HCT116 (cell line): ENCODE measurements at regions not wholly inside any gene's neighbourhood (a gene's known extent, or its start where the extent isn't known, plus 50 kb on each side); places are given as distances from the start of the nearest gene placed in this dataset.
A peak's percentile ranks its signal among the peaks of the same experiment; 100 is the strongest.

Experiments
- ATAC-seq: fragments of 200-7000 bp; cut with Tn5 transposase; 2 replicates; pipeline ENCODE4 v1.9.1; 2020; ENCODE audit warnings: mild to moderate bottlenecking, moderate library complexity
- BruUV-seq: library from RNA; stranded (reverse); fragments of 400-500 nt; replicated peaks from 2 replicates; lab custom pipeline; 2021; lab: Mats Ljungman, UMichigan
- CTCF ChIA-PET: fragments of 300-600 bp; sonication (Branson Sonifier 250); formaldehyde crosslinking; loops from one replicate; lab custom pipeline; 2021; ENCODE audit warnings: antibody characterized with exemption; lab: Charles Lee
- POLR2A ChIA-PET: fragments of 300-600, 350-600 bp; sonication (Branson Sonifier 250); formaldehyde crosslinking; loops from one replicate; lab custom pipeline; 2021; ENCODE audit warnings: antibody characterized with exemption; lab: Charles Lee
- RAD21 ChIA-PET, 2 experiments: fragments of 300-600 bp; sonication (Branson Sonifier 250); formaldehyde crosslinking; loops; one replicate each; lab custom pipeline; 2023; ENCODE audit warnings: low total read pairs in 2 of 2; ENCODE audit not compliant: uncharacterized antibody in 2 of 2, unreplicated experiment in 2 of 2, low non-redundant PET in 1 of 2; lab: Charles Lee
- DNase-seq: peaks from one replicate; pipeline ENCODE4 v3.0.0-alpha.2; 2010; ENCODE audit warnings: low read depth, low spot score
- H2AFZ ChIP-seq: fragments of 200-600 bp; shearing (Covaris generic), sonication (generic); 2 replicates; pipeline ENCODE4 v1.6.1; 2017; ENCODE audit warnings: low read depth, mixed run types, mixed read lengths, antibody characterized with exemption, low read length; ENCODE audit not compliant: poor library complexity, severe bottlenecking
- H3K27ac ChIP-seq: 2 replicates; pipeline ENCODE4 v1.5.1; 2012; ENCODE audit warnings: low read depth, low read length
- H3K27me3 ChIP-seq: fragments of 200-600 bp; sonication (generic); 2 replicates; pipeline ENCODE4 v1.6.1; 2016; ENCODE audit warnings: mixed run types, low read length, mixed read lengths; ENCODE audit not compliant: insufficient read depth
- H3K36me3 ChIP-seq, 2 experiments: fragments of 200-500 bp in 1 of 2; fragments of 200-600 bp in 1 of 2; sonication (Bioruptor generic) in 1 of 2; sonication (generic) in 1 of 2; 2 replicates each; pipeline versions ENCODE4 v1.5.1 to v1.6.1; 2014 to 2016; ENCODE audit warnings: low read length in 2 of 2, inconsistent platforms in 1 of 2, mixed read lengths in 1 of 2, mixed run types in 1 of 2; ENCODE audit not compliant: insufficient read depth in 2 of 2, control insufficient read depth in 1 of 2
- H3K4me1 ChIP-seq, 2 experiments: fragments of 200-600 bp in 1 of 2; sonication (generic) in 1 of 2; 2 replicates each; pipeline versions ENCODE4 v1.5.1 to v1.6.1; 2012 to 2017; ENCODE audit warnings: low read length in 2 of 2, inconsistent platforms in 1 of 2, mild to moderate bottlenecking in 1 of 2, mixed read lengths in 1 of 2, mixed run types in 1 of 2, moderate library complexity in 1 of 2; ENCODE audit not compliant: insufficient read depth in 2 of 2, control insufficient read depth in 1 of 2
- H3K4me2 ChIP-seq: fragments of 200-600 bp; sonication (generic); 2 replicates; pipeline ENCODE4 v1.6.1; 2017; ENCODE audit warnings: mixed run types, low read length, mixed read lengths
- H3K4me3 ChIP-seq, 2 experiments: fragments of 200-600 bp in 1 of 2; sonication (generic) in 1 of 2; replicated peaks in 1 of 2; 2 replicates each; pipeline ENCODE4 v1.5.1; 2011 to 2016; ENCODE audit warnings: low read length in 2 of 2, control low read depth in 1 of 2, low read depth in 1 of 2, mild to moderate bottlenecking in 1 of 2, mixed read lengths in 1 of 2, mixed run types in 1 of 2
- H3K79me2 ChIP-seq: fragments of 200-600 bp; sonication (generic); 2 replicates; pipeline ENCODE4 v1.6.1; 2017; ENCODE audit warnings: mild to moderate bottlenecking, mixed run types, low read length, moderate library complexity, mixed read lengths; ENCODE audit not compliant: insufficient read depth
- H3K9ac ChIP-seq: fragments of 200-600 bp; sonication (generic); 2 replicates; pipeline ENCODE4 v1.6.1; 2016; ENCODE audit warnings: low read length, mixed read lengths
- H3K9me2 ChIP-seq: fragments of 200-600 bp; sonication (generic), shearing (Covaris generic); 2 replicates; pipeline ENCODE4 v1.6.1; 2017; ENCODE audit warnings: mixed run types, mild to moderate bottlenecking, moderate library complexity; ENCODE audit not compliant: insufficient read depth
- H3K9me3 ChIP-seq, 2 experiments: fragments of 200-500 bp in 1 of 2; fragments of 200-600 bp in 1 of 2; sonication (Bioruptor generic) in 1 of 2; sonication (generic) in 1 of 2; 2 replicates each; pipeline ENCODE4 v1.6.1; 2014 to 2017; ENCODE audit warnings: low read length in 2 of 2, mixed read lengths in 2 of 2, inconsistent platforms in 1 of 2, low read depth in 1 of 2, mild to moderate bottlenecking in 1 of 2, mixed run types in 1 of 2, moderate library complexity in 1 of 2; ENCODE audit not compliant: control insufficient read depth in 1 of 2, insufficient read depth in 1 of 2
- H4K20me1 ChIP-seq: fragments of 200-600 bp; sonication (generic), shearing (Covaris generic); 2 replicates; pipeline ENCODE4 v1.6.1; 2017; ENCODE audit warnings: mixed run types, mild to moderate bottlenecking, moderate library complexity; ENCODE audit not compliant: insufficient read depth
- CBX3 ChIP-seq: IDR thresholded peaks from 2 replicates; pipeline ENCODE4 v1.6.1; 2012; ENCODE audit warnings: low read depth
- CEBPB ChIP-seq: IDR thresholded peaks from 2 replicates; pipeline ENCODE4 v1.6.1; 2012; ENCODE audit warnings: low read depth
- EGR1 ChIP-seq: IDR thresholded peaks from 2 replicates; pipeline ENCODE4 v1.6.1; 2012; ENCODE audit warnings: low read depth
- ELF1 ChIP-seq: IDR thresholded peaks from 2 replicates; pipeline ENCODE4 v1.6.1; 2012; ENCODE audit warnings: low read depth, borderline replicate concordance
- EZH2 ChIP-seq: fragments of 200-600 bp; sonication (generic); IDR thresholded peaks from 2 replicates; pipeline ENCODE4 v1.6.1; 2017; ENCODE audit warnings: antibody characterized with exemption, mixed run types
- EZH2phosphoT487 ChIP-seq: fragments of 200-600 bp; IDR thresholded peaks from 2 replicates; pipeline ENCODE4 v1.6.1; 2018; ENCODE audit warnings: antibody characterized with exemption, borderline replicate concordance
- FOSL1 ChIP-seq: IDR thresholded peaks from 2 replicates; pipeline ENCODE4 v1.6.1; 2012; ENCODE audit warnings: low read depth
- JUND ChIP-seq: IDR thresholded peaks from 2 replicates; pipeline ENCODE4 v1.6.1; 2012
- SIN3A ChIP-seq: IDR thresholded peaks from 2 replicates; pipeline ENCODE4 v1.6.1; 2012; ENCODE audit warnings: low read depth
- SP1 ChIP-seq: IDR thresholded peaks from 2 replicates; pipeline ENCODE4 v1.6.1; 2012; ENCODE audit warnings: low read depth
- YY1 ChIP-seq: IDR thresholded peaks from 2 replicates; pipeline ENCODE4 v1.6.1; 2011; ENCODE audit warnings: low read length, low read depth, moderate library complexity, mild to moderate bottlenecking; ENCODE audit not compliant: insufficient replicate concordance; ENCODE audit errors: extremely low read depth
- ZNF274 ChIP-seq: fragments of 200-500 bp; sonication (Bioruptor generic); IDR thresholded peaks from 2 replicates; pipeline ENCODE4 v1.6.1; 2014; ENCODE audit warnings: mild to moderate bottlenecking, low read depth, low read length, inconsistent platforms
- intact Hi-C: fragments of 100-400 bp; cut with micrococcal nuclease; formaldehyde crosslinking; loops from 2 replicates; pipeline ENCODE4 v1.10.0; 2022
- TF ChIP-seq, protein P1 (sequence below): IDR thresholded peaks from 2 replicates; pipeline ENCODE4 v1.6.1; 2012
- TF ChIP-seq, protein P2 (sequence below): IDR thresholded peaks from 2 replicates; pipeline ENCODE4 v1.6.1; 2011; ENCODE audit warnings: mild to moderate bottlenecking, low read length, moderate library complexity; ENCODE audit not compliant: insufficient replicate concordance; ENCODE audit errors: extremely low read depth
- TF ChIP-seq, protein P3 (sequence below), 3 experiments: fragments of 200-600 bp in 1 of 3; sonication (generic) in 1 of 3; IDR thresholded peaks in 2 of 3; conservative IDR thresholded peaks in 1 of 3; 2 replicates each; pipeline ENCODE4 v1.5.1; 2012 to 2017; ENCODE audit warnings: low read depth in 2 of 3, low read length in 2 of 3, antibody characterized with exemption in 1 of 3, borderline replicate concordance in 1 of 3, control low read depth in 1 of 3, mild to moderate bottlenecking in 1 of 3, mixed read lengths in 1 of 3, mixed run types in 1 of 3, moderate library complexity in 1 of 3; ENCODE audit not compliant: insufficient read depth in 1 of 3
- TF ChIP-seq, protein P4 (sequence below): IDR thresholded peaks from 2 replicates; pipeline ENCODE4 v1.6.1; 2012
- TF ChIP-seq, protein P5 (sequence below): IDR thresholded peaks from 2 replicates; pipeline ENCODE4 v1.6.1; 2012; ENCODE audit warnings: low read depth

DNA sequence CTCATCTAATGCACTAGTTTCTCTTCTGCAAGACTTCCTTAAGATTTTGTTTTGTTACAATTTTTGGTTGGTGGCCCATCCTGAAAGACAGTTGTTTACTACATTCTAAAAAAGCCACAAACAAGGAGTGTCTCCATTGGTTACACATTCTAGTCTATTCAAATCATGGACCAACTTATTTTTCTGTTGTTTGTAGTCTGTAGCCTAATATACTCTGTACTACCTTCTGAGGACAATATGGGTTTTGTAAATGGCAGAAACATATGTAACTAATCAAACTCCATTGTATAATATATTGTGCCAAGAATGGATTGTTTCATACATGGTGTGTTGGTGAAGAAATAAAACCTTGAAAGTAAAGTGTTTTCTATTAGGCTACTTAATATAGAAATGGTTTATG lies 79.5 kb upstream of the DHX40 start:
- BruUV-seq = no TSS peak
- H3K4me2 ChIP-seq = no peak overlapping the region
- H3K36me3 ChIP-seq = no peaks in the 10 kb centered on the region
- H3K9me3 ChIP-seq = no peaks in the 10 kb centered on the region
- peaks cover 0 to 5% of the 10 kb centered on the region in 2 experiments; a peak in 2 of 4 replicates for H3K4me1 ChIP-seq
- no peak overlapping the region for H3K4me3 ChIP-seq
- peak overlapping the region; percentile 19 for H2AFZ ChIP-seq
- ATAC-seq (no peak), DNase-seq (no peak)
- 0 out of 2 replicates have a peak, but pooled peaks cover 4% of the 10 kb centered on the region for H3K27me3 ChIP-seq
- POLR2A ChIA-PET = no interaction called here
- H4K20me1 ChIP-seq = no peaks in the 10 kb centered on the region
- H3K9ac ChIP-seq = no peak overlapping the region
- no peaks in the 10 kb centered on the region for H3K79me2 ChIP-seq
- H3K27ac ChIP-seq = no peak overlapping the region
- CTCF ChIA-PET = interaction anchor here (1.3 kb wide), 1 partner anchor 35 kb away, joined by 3 read pairs; no protein-coding TSS in a partner anchor
- RAD21 ChIA-PET = no interaction called here
- intact Hi-C loops = no loop called here
- no peak for TF ChIP-seq CEBPB
- no peak for TF ChIP-seq SP1
- TF ChIP-seq EZH2 = no peak
- TF ChIP-seq JUND = no peak
- TF ChIP-seq, protein P1, sequence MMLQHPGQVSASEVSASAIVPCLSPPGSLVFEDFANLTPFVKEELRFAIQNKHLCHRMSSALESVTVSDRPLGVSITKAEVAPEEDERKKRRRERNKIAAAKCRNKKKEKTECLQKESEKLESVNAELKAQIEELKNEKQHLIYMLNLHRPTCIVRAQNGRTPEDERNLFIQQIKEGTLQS = no peak
- TF ChIP-seq FOSL1 = no peak
- TF ChIP-seq, protein P2, sequence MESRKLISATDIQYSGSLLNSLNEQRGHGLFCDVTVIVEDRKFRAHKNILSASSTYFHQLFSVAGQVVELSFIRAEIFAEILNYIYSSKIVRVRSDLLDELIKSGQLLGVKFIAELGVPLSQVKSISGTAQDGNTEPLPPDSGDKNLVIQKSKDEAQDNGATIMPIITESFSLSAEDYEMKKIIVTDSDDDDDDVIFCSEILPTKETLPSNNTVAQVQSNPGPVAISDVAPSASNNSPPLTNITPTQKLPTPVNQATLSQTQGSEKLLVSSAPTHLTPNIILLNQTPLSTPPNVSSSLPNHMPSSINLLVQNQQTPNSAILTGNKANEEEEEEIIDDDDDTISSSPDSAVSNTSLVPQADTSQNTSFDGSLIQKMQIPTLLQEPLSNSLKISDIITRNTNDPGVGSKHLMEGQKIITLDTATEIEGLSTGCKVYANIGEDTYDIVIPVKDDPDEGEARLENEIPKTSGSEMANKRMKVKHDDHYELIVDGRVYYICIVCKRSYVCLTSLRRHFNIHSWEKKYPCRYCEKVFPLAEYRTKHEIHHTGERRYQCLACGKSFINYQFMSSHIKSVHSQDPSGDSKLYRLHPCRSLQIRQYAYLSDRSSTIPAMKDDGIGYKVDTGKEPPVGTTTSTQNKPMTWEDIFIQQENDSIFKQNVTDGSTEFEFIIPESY = no peak
- TF ChIP-seq, protein P3, sequence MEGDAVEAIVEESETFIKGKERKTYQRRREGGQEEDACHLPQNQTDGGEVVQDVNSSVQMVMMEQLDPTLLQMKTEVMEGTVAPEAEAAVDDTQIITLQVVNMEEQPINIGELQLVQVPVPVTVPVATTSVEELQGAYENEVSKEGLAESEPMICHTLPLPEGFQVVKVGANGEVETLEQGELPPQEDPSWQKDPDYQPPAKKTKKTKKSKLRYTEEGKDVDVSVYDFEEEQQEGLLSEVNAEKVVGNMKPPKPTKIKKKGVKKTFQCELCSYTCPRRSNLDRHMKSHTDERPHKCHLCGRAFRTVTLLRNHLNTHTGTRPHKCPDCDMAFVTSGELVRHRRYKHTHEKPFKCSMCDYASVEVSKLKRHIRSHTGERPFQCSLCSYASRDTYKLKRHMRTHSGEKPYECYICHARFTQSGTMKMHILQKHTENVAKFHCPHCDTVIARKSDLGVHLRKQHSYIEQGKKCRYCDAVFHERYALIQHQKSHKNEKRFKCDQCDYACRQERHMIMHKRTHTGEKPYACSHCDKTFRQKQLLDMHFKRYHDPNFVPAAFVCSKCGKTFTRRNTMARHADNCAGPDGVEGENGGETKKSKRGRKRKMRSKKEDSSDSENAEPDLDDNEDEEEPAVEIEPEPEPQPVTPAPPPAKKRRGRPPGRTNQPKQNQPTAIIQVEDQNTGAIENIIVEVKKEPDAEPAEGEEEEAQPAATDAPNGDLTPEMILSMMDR (IDR thresholded peaks at IDR 0.05 in 2 of 3, conservative IDR thresholded peaks at IDR 0.05 in 1 of 3; ENCODE audit: borderline replicate concordance in 1 of 3, insufficient read depth in 1 of 3, low read depth in 2 of 3, low read length in 2 of 3) = no peak
- no peak for TF ChIP-seq CBX3
- TF ChIP-seq EZH2phosphoT487 = no peak
- TF ChIP-seq, protein P4, sequence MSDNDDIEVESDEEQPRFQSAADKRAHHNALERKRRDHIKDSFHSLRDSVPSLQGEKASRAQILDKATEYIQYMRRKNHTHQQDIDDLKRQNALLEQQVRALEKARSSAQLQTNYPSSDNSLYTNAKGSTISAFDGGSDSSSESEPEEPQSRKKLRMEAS = no peak
- TF ChIP-seq, protein P5, sequence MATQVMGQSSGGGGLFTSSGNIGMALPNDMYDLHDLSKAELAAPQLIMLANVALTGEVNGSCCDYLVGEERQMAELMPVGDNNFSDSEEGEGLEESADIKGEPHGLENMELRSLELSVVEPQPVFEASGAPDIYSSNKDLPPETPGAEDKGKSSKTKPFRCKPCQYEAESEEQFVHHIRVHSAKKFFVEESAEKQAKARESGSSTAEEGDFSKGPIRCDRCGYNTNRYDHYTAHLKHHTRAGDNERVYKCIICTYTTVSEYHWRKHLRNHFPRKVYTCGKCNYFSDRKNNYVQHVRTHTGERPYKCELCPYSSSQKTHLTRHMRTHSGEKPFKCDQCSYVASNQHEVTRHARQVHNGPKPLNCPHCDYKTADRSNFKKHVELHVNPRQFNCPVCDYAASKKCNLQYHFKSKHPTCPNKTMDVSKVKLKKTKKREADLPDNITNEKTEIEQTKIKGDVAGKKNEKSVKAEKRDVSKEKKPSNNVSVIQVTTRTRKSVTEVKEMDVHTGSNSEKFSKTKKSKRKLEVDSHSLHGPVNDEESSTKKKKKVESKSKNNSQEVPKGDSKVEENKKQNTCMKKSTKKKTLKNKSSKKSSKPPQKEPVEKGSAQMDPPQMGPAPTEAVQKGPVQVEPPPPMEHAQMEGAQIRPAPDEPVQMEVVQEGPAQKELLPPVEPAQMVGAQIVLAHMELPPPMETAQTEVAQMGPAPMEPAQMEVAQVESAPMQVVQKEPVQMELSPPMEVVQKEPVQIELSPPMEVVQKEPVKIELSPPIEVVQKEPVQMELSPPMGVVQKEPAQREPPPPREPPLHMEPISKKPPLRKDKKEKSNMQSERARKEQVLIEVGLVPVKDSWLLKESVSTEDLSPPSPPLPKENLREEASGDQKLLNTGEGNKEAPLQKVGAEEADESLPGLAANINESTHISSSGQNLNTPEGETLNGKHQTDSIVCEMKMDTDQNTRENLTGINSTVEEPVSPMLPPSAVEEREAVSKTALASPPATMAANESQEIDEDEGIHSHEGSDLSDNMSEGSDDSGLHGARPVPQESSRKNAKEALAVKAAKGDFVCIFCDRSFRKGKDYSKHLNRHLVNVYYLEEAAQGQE = no peak
- TF ChIP-seq SIN3A = no peak
- no peak for TF ChIP-seq ELF1
- no peak for TF ChIP-seq ZNF274
- TF ChIP-seq EGR1 = no peak
- no peak for TF ChIP-seq YY1
- no peaks in the 10 kb centered on the region for H3K9me2 ChIP-seq
